ENCODE measurements at regions not wholly inside any gene's neighbourhood (a gene's known extent, or its start where the extent isn't known, plus 50 kb on each side); places are given as distances from the start of the nearest gene placed in this dataset.
A peak's percentile ranks its signal among the peaks of the same experiment; 100 is the strongest.

DNA sequence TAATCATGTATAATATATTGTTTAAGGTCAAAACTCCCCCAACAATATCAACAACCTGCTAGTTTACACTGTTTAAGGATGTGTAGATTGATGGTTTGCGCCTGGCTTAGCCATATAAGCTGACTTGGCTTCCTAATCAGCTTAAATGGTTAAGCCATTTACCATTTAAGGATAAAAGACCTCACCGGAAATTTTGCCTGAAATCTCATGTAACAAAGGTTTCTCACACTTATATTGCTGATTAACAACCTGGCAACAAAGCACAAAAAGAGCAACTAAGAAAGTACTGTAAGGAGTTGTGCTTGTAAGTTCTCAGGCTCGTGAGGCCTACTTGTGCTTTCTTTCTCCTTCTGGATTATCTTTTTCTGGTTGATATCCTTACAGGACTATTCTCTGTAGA, 485.2 kb downstream of the GABRG1 start:
- no peak for DNase-seq (ENCODE audit: low read depth)
- H3K4me3 ChIP-seq (ENCODE audit: low read depth, low read length) = no peak overlapping the region
- TF ChIP-seq, protein P1, sequence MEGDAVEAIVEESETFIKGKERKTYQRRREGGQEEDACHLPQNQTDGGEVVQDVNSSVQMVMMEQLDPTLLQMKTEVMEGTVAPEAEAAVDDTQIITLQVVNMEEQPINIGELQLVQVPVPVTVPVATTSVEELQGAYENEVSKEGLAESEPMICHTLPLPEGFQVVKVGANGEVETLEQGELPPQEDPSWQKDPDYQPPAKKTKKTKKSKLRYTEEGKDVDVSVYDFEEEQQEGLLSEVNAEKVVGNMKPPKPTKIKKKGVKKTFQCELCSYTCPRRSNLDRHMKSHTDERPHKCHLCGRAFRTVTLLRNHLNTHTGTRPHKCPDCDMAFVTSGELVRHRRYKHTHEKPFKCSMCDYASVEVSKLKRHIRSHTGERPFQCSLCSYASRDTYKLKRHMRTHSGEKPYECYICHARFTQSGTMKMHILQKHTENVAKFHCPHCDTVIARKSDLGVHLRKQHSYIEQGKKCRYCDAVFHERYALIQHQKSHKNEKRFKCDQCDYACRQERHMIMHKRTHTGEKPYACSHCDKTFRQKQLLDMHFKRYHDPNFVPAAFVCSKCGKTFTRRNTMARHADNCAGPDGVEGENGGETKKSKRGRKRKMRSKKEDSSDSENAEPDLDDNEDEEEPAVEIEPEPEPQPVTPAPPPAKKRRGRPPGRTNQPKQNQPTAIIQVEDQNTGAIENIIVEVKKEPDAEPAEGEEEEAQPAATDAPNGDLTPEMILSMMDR (conservative IDR thresholded peaks at IDR 0.05; ENCODE audit: low read depth, low read length) = no peak

DNA sequence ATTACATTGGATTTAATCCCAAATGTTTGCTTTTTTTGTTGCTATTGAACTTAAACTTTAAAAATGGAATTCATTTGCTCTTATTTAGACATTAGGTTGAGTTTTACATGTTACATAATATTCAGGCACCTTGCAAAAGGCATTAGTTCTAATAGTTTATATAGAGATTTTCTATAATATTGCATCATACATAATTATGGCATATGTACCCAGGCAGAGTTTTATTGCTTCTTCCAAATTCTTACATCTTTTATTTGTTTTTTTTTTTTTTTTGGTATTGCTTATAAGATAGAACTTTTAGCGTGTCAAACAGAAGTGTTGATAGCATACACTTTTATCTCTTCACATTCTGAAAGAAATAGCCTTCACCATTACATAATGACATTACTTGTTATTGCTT, 487.7 kb downstream of the GABRG1 start:
- no peak for DNase-seq (ENCODE audit: low read depth)
- TF ChIP-seq, protein P1 (conservative IDR thresholded peaks at IDR 0.05; ENCODE audit: low read depth, low read length) = no peak
- H3K4me3 ChIP-seq (ENCODE audit: low read depth, low read length) = no peak overlapping the region

- TF ChIP-seq, protein P1 (conservative IDR thresholded peaks at IDR 0.05; ENCODE audit: low read depth, low read length) = no peak
- DNase-seq (ENCODE audit: low read depth) = no peak
- H3K4me3 ChIP-seq (ENCODE audit: low read depth, low read length) = no peak overlapping the region
Measured at GRCh38 chr4:45629717-45630116, 494.1 kb downstream of the GABRG1 start.

GRCh38 chr4:45621971-45622370, 501.9 kb downstream of the GABRG1 start:
- DNase-seq (ENCODE audit: low read depth) = peak; percentile 10
- TF ChIP-seq, protein P1 (conservative IDR thresholded peaks at IDR 0.05; ENCODE audit: low read depth, low read length) = no peak

DNA sequence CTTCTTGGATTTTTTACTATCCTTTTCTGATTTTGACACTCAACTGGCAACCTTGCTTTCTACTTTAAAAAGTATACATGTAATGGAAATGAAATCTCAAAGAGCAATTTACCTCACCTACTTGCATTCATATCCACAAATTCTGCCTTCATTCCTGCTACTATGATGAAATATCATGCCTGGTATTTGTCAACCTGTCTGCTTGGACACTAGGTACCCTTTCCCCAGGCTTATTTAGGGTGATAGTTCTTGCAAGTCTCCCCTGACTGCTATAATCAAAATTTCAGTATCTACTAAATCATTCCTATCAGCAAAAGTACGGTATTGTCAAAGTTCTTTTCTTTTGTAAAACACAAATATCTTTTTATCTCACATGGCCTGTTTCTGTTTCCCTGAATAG, 503.0 kb downstream of the GABRG1 start:
- no peak for DNase-seq (ENCODE audit: low read depth)
- TF ChIP-seq, protein P1 (conservative IDR thresholded peaks at IDR 0.05; ENCODE audit: low read depth, low read length) = no peak
- no peak overlapping the region for H3K4me3 ChIP-seq (ENCODE audit: low read depth, low read length)

More at GRCh38 chr4:45621971-45622370, 501.9 kb downstream of the GABRG1 start:
- no peak overlapping the region for H3K4me3 ChIP-seq (ENCODE audit: low read depth, low read length)

GRCh38 chr4:45596379-45597101, 527.3 kb downstream of the GABRG1 start:
- DNase-seq (ENCODE audit: low read depth) = no peak
- no peak overlapping the region for H3K4me3 ChIP-seq (ENCODE audit: low read depth, low read length)
- TF ChIP-seq, protein P1 (conservative IDR thresholded peaks at IDR 0.05; ENCODE audit: low read depth, low read length) = no peak

DNA sequence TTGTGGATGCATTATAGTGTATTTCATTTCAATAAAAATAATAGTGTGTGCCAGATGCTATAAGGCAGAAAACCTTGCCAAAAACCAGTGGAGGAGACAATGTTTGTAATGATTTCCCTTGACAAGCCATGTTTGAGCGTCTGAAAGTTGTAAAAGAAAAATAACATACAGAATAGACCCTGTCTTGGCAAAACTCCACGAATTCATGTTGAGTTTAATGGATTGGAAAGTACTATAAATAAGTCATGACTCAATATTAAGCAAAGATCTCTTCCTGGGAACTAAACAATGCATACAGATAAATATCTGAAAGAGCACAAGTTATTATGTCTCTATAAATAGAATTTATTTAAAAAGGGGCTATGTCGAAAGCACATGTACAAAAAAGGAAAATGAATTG, 543.5 kb downstream of the GABRG1 start:
- DNase-seq (ENCODE audit: low read depth) = no peak
- H3K4me3 ChIP-seq (ENCODE audit: low read depth, low read length) = no peak overlapping the region
- TF ChIP-seq, protein P1 (conservative IDR thresholded peaks at IDR 0.05; ENCODE audit: low read depth, low read length) = no peak

All from epithelial cell of proximal tubule (primary cell).